GM12892 (cell line): ENCODE measurements at regions not wholly inside any gene's neighbourhood (a gene's known extent, or its start where the extent isn't known, plus 50 kb on each side); places are given as distances from the start of the nearest gene placed in this dataset.

Source experiments
- POLR2A ChIP-seq: IDR thresholded peaks from 2 replicates; pipeline ENCODE4 v1.6.1; 2011; ENCODE audit warnings: low read depth, low read length, control low read depth
- POLR2AphosphoS5 ChIP-seq: IDR thresholded peaks from 2 replicates; pipeline ENCODE4 v1.6.1; 2011; ENCODE audit warnings: low read depth, low read length, control low read depth

DNA sequence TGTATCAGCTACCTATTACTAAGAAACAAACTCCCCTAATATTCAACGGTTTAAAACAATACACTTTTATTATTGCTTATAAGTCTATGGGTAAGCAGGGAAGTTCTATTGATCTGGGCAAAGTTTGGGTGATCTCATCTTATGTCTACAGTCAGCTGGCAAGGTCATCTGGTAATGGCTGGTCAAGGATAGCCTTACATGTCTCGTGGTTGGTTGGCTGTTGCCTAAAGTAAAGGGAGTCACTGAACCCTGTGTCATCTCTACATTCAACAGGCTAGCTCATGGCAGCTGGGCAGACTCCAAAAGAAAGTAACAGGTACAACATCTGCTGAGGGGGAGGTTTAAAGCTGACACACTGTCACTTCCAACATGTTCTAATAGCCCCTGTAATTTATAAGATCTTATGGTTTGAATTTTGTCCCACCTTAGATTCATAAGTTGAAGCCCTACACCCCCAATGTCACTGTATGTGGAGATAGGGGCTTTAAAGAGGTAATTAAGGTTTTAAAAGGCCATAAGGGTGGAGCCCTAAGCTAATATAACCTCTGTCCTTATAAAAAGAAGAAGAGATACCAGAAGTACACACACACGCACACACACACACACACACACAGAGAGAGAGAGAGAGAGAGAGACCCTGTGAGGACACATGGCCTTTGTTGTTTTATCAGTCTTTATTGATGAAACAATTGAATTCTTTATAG lies 419.1 kb downstream of the NPIPA8 start:
- TF ChIP-seq POLR2A (no peak), POLR2AphosphoS5 (no peak)
